ENCODE measurements at regions not wholly inside any gene's neighbourhood (a gene's known extent, or its start where the extent isn't known, plus 50 kb on each side); places are given as distances from the start of the nearest gene placed in this dataset.

DNA sequence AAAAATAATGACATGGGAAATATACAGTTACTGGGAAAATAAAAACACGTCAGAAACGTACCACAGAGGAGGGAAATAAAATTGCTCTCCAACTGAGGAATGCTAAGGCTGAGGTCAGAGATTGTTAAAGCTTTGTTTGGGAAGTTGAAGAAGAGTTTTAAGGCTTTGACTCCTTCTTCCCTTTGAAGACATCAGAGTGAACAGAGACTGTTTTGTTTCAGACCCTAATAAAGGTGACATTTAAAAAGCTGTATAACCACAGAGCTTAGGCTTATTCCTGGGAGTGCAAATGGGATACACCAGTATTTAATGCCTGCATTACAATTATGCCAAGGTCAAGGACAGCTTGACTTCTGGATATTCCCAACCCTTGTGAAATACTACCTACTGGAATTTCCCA lies 102.8 kb downstream of the TRIML1 start:
- Histone ChIP-seq H4K20me1 (no peaks in the 10 kb centered on the region), H3K27me3 (no peaks in the 10 kb centered on the region)

DNA sequence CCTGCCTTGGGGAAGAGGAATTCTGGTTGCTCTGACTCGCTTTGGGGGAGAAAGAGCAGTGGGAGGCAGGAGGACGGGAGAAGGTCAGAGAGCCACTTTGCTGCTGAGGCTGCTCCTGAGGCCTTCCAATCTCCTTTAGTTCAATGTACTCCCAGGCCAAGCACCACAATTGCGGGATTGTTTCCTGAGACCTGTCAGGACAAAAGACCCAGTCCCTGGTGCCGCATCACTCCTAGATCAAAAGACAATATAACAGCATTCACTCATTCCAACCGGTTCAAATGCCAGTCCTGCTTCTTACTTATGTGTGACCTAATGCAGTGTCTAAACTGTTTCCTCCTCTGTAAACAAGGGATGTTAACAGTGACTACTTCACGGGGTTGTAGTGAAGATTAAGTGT lies 106.4 kb downstream of the TRIML1 start:
- H4K20me1 ChIP-seq, result no peaks in the 10 kb centered on the region
- TF ChIP-seq Cebpa-rat (IDR thresholded peaks at IDR 0.05), result no peak
- no peaks in the 10 kb centered on the region for H3K4me1 ChIP-seq
- H3K36me3 ChIP-seq, result no peaks in the 10 kb centered on the region
- no peak overlapping the region for H3K27ac ChIP-seq
- no peaks in the 10 kb centered on the region for H3K27me3 ChIP-seq
- H3K4me3 ChIP-seq, result no peak overlapping the region
- no peaks in the 10 kb centered on the region for H3K9me3 ChIP-seq
- no peak overlapping the region for H3K4me2 ChIP-seq
- no peak overlapping the region for H3K9ac ChIP-seq

More for the DNA sequence above, 102.8 kb downstream of the TRIML1 start:
- Histone ChIP-seq H3K4me2 (no peak overlapping the region), H3K36me3 (no peaks in the 10 kb centered on the region), H3K4me3 (no peak overlapping the region), H3K9me3 (no peaks in the 10 kb centered on the region), H3K9ac (no peak overlapping the region), H3K27ac (no peak overlapping the region), H3K4me1 (no peaks in the 10 kb centered on the region)
- no peak for TF ChIP-seq Cebpa-rat (IDR thresholded peaks at IDR 0.05)

- Histone ChIP-seq H3K4me2 (no peak overlapping the region), H3K27ac (no peak overlapping the region), H3K4me1 (no peaks in the 10 kb centered on the region), H3K27me3 (no peaks in the 10 kb centered on the region), H4K20me1 (no peaks in the 10 kb centered on the region), H3K36me3 (no peaks in the 10 kb centered on the region), H3K9me3 (no peaks in the 10 kb centered on the region), H3K9ac (no peak overlapping the region), H3K4me3 (no peak overlapping the region)
- no peak for TF ChIP-seq Cebpa-rat (IDR thresholded peaks at IDR 0.05)
Observed at GRCh38 chr4:188246488-188246887, 107.2 kb downstream of the TRIML1 start.

DNA sequence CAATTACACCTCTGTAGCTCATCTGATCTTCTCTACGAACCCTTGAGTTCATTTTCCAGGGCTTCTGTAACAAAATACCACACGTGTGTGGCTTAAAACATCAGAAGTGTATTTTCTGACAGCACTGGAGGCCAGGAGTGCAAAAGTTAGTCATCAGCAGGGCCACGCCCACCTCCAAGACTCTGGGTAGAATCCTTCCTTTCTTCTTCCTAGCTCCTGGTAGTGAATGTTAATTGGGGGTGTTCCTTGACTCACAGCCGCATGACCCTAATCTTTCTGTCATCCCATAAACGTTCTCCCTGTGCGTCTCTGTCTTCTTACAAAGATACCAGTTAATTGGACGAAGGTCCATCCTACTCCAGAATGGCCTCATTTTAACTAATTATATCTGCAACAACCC lies 115.0 kb downstream of the TRIML1 start:
- no peaks in the 10 kb centered on the region for H4K20me1 ChIP-seq
- H3K4me3 ChIP-seq, result no peak overlapping the region
- TF ChIP-seq Cebpa-rat (IDR thresholded peaks at IDR 0.05), result no peak
- no peaks in the 10 kb centered on the region for H3K9me3 ChIP-seq
- no peak overlapping the region for H3K4me2 ChIP-seq
- no peaks in the 10 kb centered on the region for H3K4me1 ChIP-seq
- no peak overlapping the region for H3K9ac ChIP-seq
- no peak overlapping the region for H3K27ac ChIP-seq
- no peaks in the 10 kb centered on the region for H3K27me3 ChIP-seq
- H3K36me3 ChIP-seq, result no peaks in the 10 kb centered on the region

DNA sequence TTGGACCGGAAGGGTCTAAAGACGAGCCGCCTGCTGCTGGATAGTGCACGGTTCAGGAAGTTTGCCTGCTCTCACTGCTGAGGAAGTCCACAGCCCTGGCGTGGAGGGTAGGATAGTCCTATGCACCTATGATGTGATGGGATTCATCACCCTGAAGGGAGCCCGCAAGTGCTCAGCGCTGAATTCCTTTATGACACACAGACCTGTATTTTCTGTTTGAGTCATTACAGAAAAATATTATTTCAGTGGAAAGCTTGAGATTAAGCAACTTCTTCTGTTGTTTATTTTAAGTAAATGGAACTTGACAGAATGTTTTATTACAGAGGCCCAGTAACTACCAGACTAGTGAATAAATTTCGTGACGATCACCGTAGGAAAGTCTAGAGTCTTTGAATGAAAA lies 123.2 kb downstream of the TRIML1 start:
- TF ChIP-seq Cebpa-rat (IDR thresholded peaks at IDR 0.05), result no peak
- no peaks in the 10 kb centered on the region for H3K27me3 ChIP-seq
- no peak overlapping the region for H3K9ac ChIP-seq
- H4K20me1 ChIP-seq, result no peaks in the 10 kb centered on the region
- no peak overlapping the region for H3K27ac ChIP-seq
- H3K9me3 ChIP-seq, result no peaks in the 10 kb centered on the region
- no peaks in the 10 kb centered on the region for H3K4me1 ChIP-seq
- no peaks in the 10 kb centered on the region for H3K36me3 ChIP-seq
- H3K4me2 ChIP-seq, result no peak overlapping the region
- no peak overlapping the region for H3K4me3 ChIP-seq

GRCh38 chr4:188263321-188263720 lies 124.1 kb downstream of the TRIML1 start:
- H3K27ac ChIP-seq, result no peak overlapping the region

DNA sequence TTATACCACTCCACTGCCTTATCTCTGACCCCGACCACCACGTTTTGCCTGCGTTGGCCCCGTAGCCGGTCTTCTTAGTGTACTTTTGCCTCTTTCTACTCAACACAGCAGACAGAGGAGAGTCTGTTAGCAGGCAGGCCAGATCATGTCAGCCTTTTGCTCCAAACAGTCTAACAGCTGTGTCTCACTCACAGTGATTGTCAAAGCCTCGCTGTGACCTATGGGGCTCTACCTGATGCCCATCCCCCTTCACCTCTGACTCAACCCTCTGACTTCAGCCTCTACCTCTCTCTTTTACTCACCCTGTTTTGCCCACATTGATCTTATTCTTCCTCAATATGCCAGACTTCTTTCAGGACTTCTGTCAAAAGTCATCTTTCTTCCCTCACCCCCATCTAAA lies 127.1 kb downstream of the TRIML1 start:
- Histone ChIP-seq H4K20me1 (no peaks in the 10 kb centered on the region), H3K4me2 (no peak overlapping the region), H3K27me3 (no peaks in the 10 kb centered on the region), H3K27ac (no peak overlapping the region), H3K9me3 (no peaks in the 10 kb centered on the region), H3K9ac (no peak overlapping the region), H3K4me1 (no peaks in the 10 kb centered on the region), H3K4me3 (no peak overlapping the region), H3K36me3 (no peaks in the 10 kb centered on the region)
- TF ChIP-seq Cebpa-rat (IDR thresholded peaks at IDR 0.05), result no peak

More at GRCh38 chr4:188263321-188263720, 124.1 kb downstream of the TRIML1 start:
- no peaks in the 10 kb centered on the region for H4K20me1 ChIP-seq
- H3K4me2 ChIP-seq, result no peak overlapping the region
- no peaks in the 10 kb centered on the region for H3K27me3 ChIP-seq
- H3K9me3 ChIP-seq, result no peaks in the 10 kb centered on the region
- no peak overlapping the region for H3K4me3 ChIP-seq
- no peaks in the 10 kb centered on the region for H3K4me1 ChIP-seq
- H3K36me3 ChIP-seq, result no peaks in the 10 kb centered on the region
- H3K9ac ChIP-seq, result no peak overlapping the region
- TF ChIP-seq Cebpa-rat (IDR thresholded peaks at IDR 0.05), result no peak

- no peaks in the 10 kb centered on the region for H3K9me3 ChIP-seq
- TF ChIP-seq Cebpa-rat (IDR thresholded peaks at IDR 0.05), result no peak
- no peaks in the 10 kb centered on the region for H3K4me1 ChIP-seq
- H3K36me3 ChIP-seq, result no peaks in the 10 kb centered on the region
- H4K20me1 ChIP-seq, result no peaks in the 10 kb centered on the region
- no peak overlapping the region for H3K4me3 ChIP-seq
- H3K9ac ChIP-seq, result no peak overlapping the region
- H3K27ac ChIP-seq, result no peak overlapping the region
- H3K4me2 ChIP-seq, result no peak overlapping the region
- no peaks in the 10 kb centered on the region for H3K27me3 ChIP-seq
Observed at GRCh38 chr4:188268131-188268908, 129.1 kb downstream of the TRIML1 start.

DNA sequence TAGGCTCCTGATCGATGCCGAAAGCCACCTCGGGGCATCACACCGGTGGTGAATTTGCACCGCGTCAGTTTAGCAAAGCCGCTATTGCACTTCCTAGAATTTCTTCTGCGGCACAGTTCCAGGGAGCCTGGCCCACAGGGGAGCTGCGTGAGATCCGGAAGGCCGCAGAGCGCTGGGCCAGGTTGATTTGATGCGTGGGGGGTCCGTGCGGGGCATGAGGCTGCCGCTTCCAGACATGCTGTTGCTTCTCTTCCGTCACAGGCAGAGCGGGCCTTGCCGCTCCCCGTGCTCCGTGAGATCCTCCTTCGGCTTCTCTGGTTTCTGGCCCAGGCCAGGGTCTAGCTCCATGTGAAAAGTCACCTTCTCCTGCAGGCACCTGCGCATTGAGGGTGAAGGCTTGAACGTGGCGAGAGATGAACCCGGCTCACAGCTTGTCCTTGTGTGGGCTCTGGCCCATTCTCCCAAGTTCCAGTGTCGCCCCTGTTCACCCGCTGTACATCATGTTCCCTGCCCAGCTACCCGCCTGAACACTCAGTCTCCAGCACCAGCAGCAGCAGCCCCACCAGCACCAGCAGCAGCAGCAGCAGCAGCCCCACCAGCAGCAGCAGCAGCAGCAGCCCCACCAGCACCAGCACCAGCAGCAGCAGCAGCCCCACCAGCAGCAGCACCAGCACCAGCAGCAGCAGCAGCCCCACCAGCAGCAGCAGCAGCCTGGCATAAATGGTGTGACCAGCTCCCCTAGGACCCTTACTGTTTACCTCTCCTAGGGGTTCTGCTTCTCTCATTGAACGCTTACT lies 131.2 kb downstream of the TRIML1 start:
- H3K27me3 ChIP-seq, result no peaks in the 10 kb centered on the region
- no peaks in the 10 kb centered on the region for H4K20me1 ChIP-seq
- H3K4me2 ChIP-seq, result no peak overlapping the region
- H3K9me3 ChIP-seq, result no peaks in the 10 kb centered on the region
- H3K27ac ChIP-seq, result no peak overlapping the region
- H3K36me3 ChIP-seq, result no peaks in the 10 kb centered on the region
- H3K4me1 ChIP-seq, result no peaks in the 10 kb centered on the region
- no peak overlapping the region for H3K4me3 ChIP-seq
- TF ChIP-seq Cebpa-rat (IDR thresholded peaks at IDR 0.05), result no peak
- H3K9ac ChIP-seq, result no peak overlapping the region

GRCh38 chr4:188275686-188276085 lies 136.4 kb downstream of the TRIML1 start:
- H3K4me3 ChIP-seq, result no peak overlapping the region
- H4K20me1 ChIP-seq, result no peaks in the 10 kb centered on the region
- no peaks in the 10 kb centered on the region for H3K27me3 ChIP-seq
- no peaks in the 10 kb centered on the region for H3K36me3 ChIP-seq
- no peak overlapping the region for H3K9ac ChIP-seq
- TF ChIP-seq Cebpa-rat (IDR thresholded peaks at IDR 0.05), result no peak
- peaks cover 19% of the 10 kb centered on the region for H3K4me1 ChIP-seq
- no peak overlapping the region for H3K27ac ChIP-seq
- no peak overlapping the region for H3K4me2 ChIP-seq
- H3K9me3 ChIP-seq, result no peaks in the 10 kb centered on the region
